Mesendoderm (in vitro differentiated cells): ENCODE measurements at regions not wholly inside any gene's neighbourhood (a gene's known extent, or its start where the extent isn't known, plus 50 kb on each side); places are given as distances from the start of the nearest gene placed in this dataset.
"Not testable (repeated sequence)": the region's sequence is repeated elsewhere in the genome, so short reads cannot be mapped to it uniquely, and the experiment has no call there.

Source experiments
- DNase-seq: peaks from one replicate; pipeline ENCODE4 v3.0.0; 2013
- H2AK5ac ChIP-seq: 2 replicates; pipeline ENCODE4 v1.6.1; 2013; ENCODE audit warnings: low read length, inconsistent platforms
- H2BK120ac ChIP-seq: 2 replicates; pipeline ENCODE4 v1.6.1; 2013; ENCODE audit warnings: low read depth, mild to moderate bottlenecking, low read length, moderate library complexity, mixed read lengths
- H2BK15ac ChIP-seq: replicated peaks from 2 replicates; pipeline ENCODE4 v1.6.1; 2013; ENCODE audit warnings: low read depth, mild to moderate bottlenecking, moderate library complexity
- H2BK5ac ChIP-seq: 2 replicates; pipeline ENCODE4 v1.6.1; 2013; ENCODE audit warnings: low read length, inconsistent platforms
- H3K18ac ChIP-seq: 2 replicates; pipeline ENCODE4 v1.6.1; 2013; ENCODE audit warnings: mild to moderate bottlenecking, low read length, mixed read lengths
- H3K23ac ChIP-seq: one replicate; pipeline ENCODE4 v1.6.1; 2013; ENCODE audit warnings: low read length
- H3K27ac ChIP-seq: 2 replicates; pipeline ENCODE4 v1.5.1; 2013; ENCODE audit warnings: low read depth, mild to moderate bottlenecking, inconsistent platforms, low read length, moderate library complexity
- H3K27me3 ChIP-seq: 2 replicates; pipeline ENCODE4 v1.6.1; 2013; ENCODE audit warnings: low read length, control low read depth, mild to moderate bottlenecking, inconsistent platforms; ENCODE audit not compliant: insufficient read depth, poor library complexity
- H3K36me3 ChIP-seq: 2 replicates; pipeline ENCODE4 v1.6.1; 2013; ENCODE audit warnings: low read length, inconsistent platforms; ENCODE audit not compliant: control insufficient read depth, insufficient read depth
- H3K4ac ChIP-seq: one replicate; pipeline ENCODE4 v1.6.1; 2013; ENCODE audit warnings: low read depth, mild to moderate bottlenecking, low read length, moderate library complexity
- H3K4me1 ChIP-seq: 2 replicates; pipeline ENCODE4 v1.6.1; 2013; ENCODE audit warnings: low read depth, low read length, inconsistent platforms; ENCODE audit not compliant: control insufficient read depth
- H3K4me2 ChIP-seq: 2 replicates; pipeline ENCODE4 v1.6.1; 2013; ENCODE audit warnings: low read length
- H3K4me3 ChIP-seq: 2 replicates; pipeline ENCODE4 v1.5.1; 2013; ENCODE audit warnings: mild to moderate bottlenecking, low read length
- H3K56ac ChIP-seq: one replicate; pipeline ENCODE4 v1.6.1; 2013; ENCODE audit warnings: low read length
- H3K79me1 ChIP-seq: 2 replicates; pipeline ENCODE4 v1.6.1; 2013; ENCODE audit warnings: low read length, inconsistent platforms
- H3K79me2 ChIP-seq: 2 replicates; pipeline ENCODE4 v1.6.1; 2013; ENCODE audit warnings: mild to moderate bottlenecking, low read length; ENCODE audit not compliant: control insufficient read depth, insufficient read depth
- H3K9ac ChIP-seq: 2 replicates; pipeline ENCODE4 v1.6.1; 2013; ENCODE audit warnings: low read length, inconsistent platforms
- H4K5ac ChIP-seq: one replicate; pipeline ENCODE4 v1.6.1; 2013; ENCODE audit warnings: low read length
- H4K8ac ChIP-seq: one replicate; pipeline ENCODE4 v1.6.1; 2013; ENCODE audit warnings: low read depth, mild to moderate bottlenecking, control low read depth, low read length, moderate library complexity
- WGBS: extraction: QIAGEN DNeasy Blood & Tissue Kit; methylation state at CpG from one replicate; pipeline ENCODE4 v1.1.7; 2013; ENCODE audit warnings: low lambda C conversion rate, missing lambda C conversion rate; ENCODE audit not compliant: insufficient coverage; ENCODE audit errors: extremely low coverage; 5-methylcytosine and 5-hydroxymethylcytosine counted together

- H2BK5ac ChIP-seq: no peak overlapping the region
- no peak overlapping the region for H3K9ac ChIP-seq
- H3K4me3 ChIP-seq: no peak overlapping the region
- no peak overlapping the region for H4K5ac ChIP-seq
- H3K27ac ChIP-seq: no peak overlapping the region
- H3K23ac ChIP-seq: no peak overlapping the region
- H3K79me2 ChIP-seq: no peaks in the 10 kb centered on the region
- no peak overlapping the region for H2AK5ac ChIP-seq
- no peak overlapping the region for H3K18ac ChIP-seq
- H3K4me2 ChIP-seq: no peak overlapping the region
- H4K8ac ChIP-seq: no peak overlapping the region
- no peaks in the 10 kb centered on the region for H3K27me3 ChIP-seq
- H3K36me3 ChIP-seq: no peaks in the 10 kb centered on the region
- H3K56ac ChIP-seq: no peak overlapping the region
- no peak overlapping the region for H2BK15ac ChIP-seq
- H3K79me1 ChIP-seq: no peaks in the 10 kb centered on the region
- no CpG with 5 or more reads among the region's 5 CpGs for WGBS
- H3K4me1 ChIP-seq: no peaks in the 10 kb centered on the region
- no peak for DNase-seq
- no peak overlapping the region for H3K4ac ChIP-seq
- no peak overlapping the region for H2BK120ac ChIP-seq
These were observed 84.1 kb upstream of the RGPD4 start for GRCh38 chr2:107742460-107743027.

GRCh38 chr2:107743274-107743673 lies 83.4 kb upstream of the RGPD4 start:
- no peaks in the 10 kb centered on the region for H3K27me3 ChIP-seq
- H3K36me3 ChIP-seq: no peaks in the 10 kb centered on the region
- no peak overlapping the region for H3K27ac ChIP-seq
- H3K4ac ChIP-seq: no peak overlapping the region
- H3K79me1 ChIP-seq: no peaks in the 10 kb centered on the region
- H3K4me1 ChIP-seq: no peaks in the 10 kb centered on the region
- no peak overlapping the region for H4K5ac ChIP-seq
- no peak overlapping the region for H3K4me3 ChIP-seq
- H3K9ac ChIP-seq: no peak overlapping the region
- H3K56ac ChIP-seq: no peak overlapping the region
- no peak overlapping the region for H3K4me2 ChIP-seq
- no peak overlapping the region for H2BK5ac ChIP-seq
- H3K79me2 ChIP-seq: no peaks in the 10 kb centered on the region
- WGBS: no CpG with 5 or more reads among the region's 5 CpGs
- no peak for DNase-seq
- H2BK120ac ChIP-seq: no peak overlapping the region
- H3K23ac ChIP-seq: no peak overlapping the region
- H3K18ac ChIP-seq: no peak overlapping the region
- no peak overlapping the region for H2BK15ac ChIP-seq
- H4K8ac ChIP-seq: no peak overlapping the region
- no peak overlapping the region for H2AK5ac ChIP-seq

GRCh38 chr2:107745100-107745499 lies 81.6 kb upstream of the RGPD4 start:
- H3K79me1 ChIP-seq: no peaks in the 10 kb centered on the region
- no CpG with 5 or more reads among the region's 3 CpGs for WGBS
- no peak overlapping the region for H4K5ac ChIP-seq
- no peak overlapping the region for H3K4me3 ChIP-seq
- H3K27me3 ChIP-seq: no peaks in the 10 kb centered on the region
- no peak overlapping the region for H2AK5ac ChIP-seq
- H2BK5ac ChIP-seq: no peak overlapping the region
- no peak overlapping the region for H3K18ac ChIP-seq
- H3K9ac ChIP-seq: no peak overlapping the region
- H3K79me2 ChIP-seq: no peaks in the 10 kb centered on the region
- H4K8ac ChIP-seq: no peak overlapping the region
- H3K27ac ChIP-seq: no peak overlapping the region
- H2BK15ac ChIP-seq: no peak overlapping the region
- H3K36me3 ChIP-seq: no peaks in the 10 kb centered on the region
- no peak overlapping the region for H3K23ac ChIP-seq
- H3K4me2 ChIP-seq: no peak overlapping the region
- no peak overlapping the region for H3K56ac ChIP-seq
- H3K4ac ChIP-seq: no peak overlapping the region
- H3K4me1 ChIP-seq: no peaks in the 10 kb centered on the region
- no peak overlapping the region for H2BK120ac ChIP-seq
- no peak for DNase-seq

GRCh38 chr2:107746552-107747198 lies 80.0 kb upstream of the RGPD4 start:
- WGBS: no CpG with 5 or more reads among the region's 13 CpGs
- not testable (repeated sequence) for DNase-seq, H4K8ac ChIP-seq, H3K4me2 ChIP-seq, H4K5ac ChIP-seq, H3K27me3 ChIP-seq, H2BK5ac ChIP-seq, H3K4me1 ChIP-seq, H2BK120ac ChIP-seq, H2AK5ac ChIP-seq, H3K79me1 ChIP-seq, H2BK15ac ChIP-seq, H3K79me2 ChIP-seq, H3K27ac ChIP-seq, H3K4me3 ChIP-seq, H3K36me3 ChIP-seq, H3K56ac ChIP-seq, H3K9ac ChIP-seq, H3K4ac ChIP-seq, H3K23ac ChIP-seq, H3K18ac ChIP-seq

GRCh38 chr2:107747199-107747963 lies 79.3 kb upstream of the RGPD4 start:
- not testable (repeated sequence) for H2BK120ac ChIP-seq, H4K5ac ChIP-seq, H3K79me2 ChIP-seq, H2AK5ac ChIP-seq, H3K4me1 ChIP-seq, H3K36me3 ChIP-seq, H3K4me3 ChIP-seq, H3K27me3 ChIP-seq, H3K4me2 ChIP-seq, H3K79me1 ChIP-seq, DNase-seq, H3K9ac ChIP-seq, H3K23ac ChIP-seq, H3K4ac ChIP-seq, H2BK5ac ChIP-seq, H3K27ac ChIP-seq, H3K56ac ChIP-seq, H3K18ac ChIP-seq, H4K8ac ChIP-seq, H2BK15ac ChIP-seq
- WGBS: no CpG with 5 or more reads among the region's 51 CpGs
